Chondrocyte (in vitro differentiated cells): ENCODE measurements at regions not wholly inside any gene's neighbourhood (a gene's known extent, or its start where the extent isn't known, plus 50 kb on each side); places are given as distances from the start of the nearest gene placed in this dataset.

Source experiments
- DNase-seq: peaks from one replicate; pipeline ENCODE4 v3.0.0; 2021; ENCODE audit warnings: mixed read lengths, low spot score
- H3K27ac Mint-ChIP-seq: one replicate; pipeline ENCODE4 v1.8.0; 2021; ENCODE audit warnings: mild to moderate bottlenecking, moderate library complexity, mixed read lengths; ENCODE audit not compliant: unreplicated experiment
- H3K27me3 Mint-ChIP-seq: 2 replicates; pipeline ENCODE4 v1.8.0; 2021; ENCODE audit warnings: low read depth, mixed read lengths
- H3K36me3 Mint-ChIP-seq: 2 replicates; pipeline ENCODE4 v1.8.0; 2021; ENCODE audit warnings: low read depth, mixed read lengths
- H3K4me1 Mint-ChIP-seq: 2 replicates; pipeline ENCODE4 v1.8.0; 2021; ENCODE audit warnings: low read depth, mild to moderate bottlenecking, mixed read lengths
- H3K4me3 Mint-ChIP-seq: one replicate; pipeline ENCODE4 v1.8.0; 2021; ENCODE audit warnings: mild to moderate bottlenecking, moderate library complexity, mixed read lengths; ENCODE audit not compliant: unreplicated experiment
- H3K9me3 Mint-ChIP-seq: 2 replicates; pipeline ENCODE4 v1.8.0; 2021; ENCODE audit warnings: low read depth, mixed read lengths
- CTCF ChIP-seq: fragments of 200-600 bp; sonication (generic); IDR thresholded peaks from 2 replicates; pipeline ENCODE4 v1.5.0; 2021; ENCODE audit warnings: antibody characterized with exemption, mild to moderate bottlenecking, moderate library complexity

GRCh38 chr20:48047447-48047846, 262.2 kb upstream of the SULF2 start:
- Mint-ChIP-seq H3K4me3 (no peak overlapping the region), H3K27ac (no peak overlapping the region), H3K4me1 (peaks cover 17% of the 10 kb centered on the region), H3K36me3 (no peaks in the 10 kb centered on the region), H3K9me3 (peaks cover 9% of the 10 kb centered on the region), H3K27me3 (peaks cover 11% of the 10 kb centered on the region)
- no peak for DNase-seq
- no peak for TF ChIP-seq CTCF

GRCh38 chr20:48042628-48043027, 257.3 kb upstream of the SULF2 start:
- H3K27ac Mint-ChIP-seq, result no peak overlapping the region
- no peaks in the 10 kb centered on the region for H3K4me1 Mint-ChIP-seq
- H3K36me3 Mint-ChIP-seq, result no peaks in the 10 kb centered on the region
- no peak overlapping the region for H3K4me3 Mint-ChIP-seq
- H3K27me3 Mint-ChIP-seq, result peaks cover 12% of the 10 kb centered on the region
- H3K9me3 Mint-ChIP-seq, result peaks cover 4% of the 10 kb centered on the region
- no peak for TF ChIP-seq CTCF
- DNase-seq, result no peak

- no peak overlapping the region for H3K27ac Mint-ChIP-seq
- peaks cover 18% of the 10 kb centered on the region for H3K27me3 Mint-ChIP-seq
- no peaks in the 10 kb centered on the region for H3K4me1 Mint-ChIP-seq
- no peak for TF ChIP-seq CTCF
- DNase-seq, result no peak
- H3K36me3 Mint-ChIP-seq, result no peaks in the 10 kb centered on the region
- H3K9me3 Mint-ChIP-seq, result peaks cover 4% of the 10 kb centered on the region
- H3K4me3 Mint-ChIP-seq, result no peak overlapping the region
Observed at GRCh38 chr20:48041078-48041780, 255.9 kb upstream of the SULF2 start.

GRCh38 chr20:48040491-48040890, 255.2 kb upstream of the SULF2 start:
- no peak for DNase-seq
- Mint-ChIP-seq H3K4me1 (no peaks in the 10 kb centered on the region), H3K27me3 (peaks cover 12% of the 10 kb centered on the region), H3K4me3 (no peak overlapping the region), H3K36me3 (no peaks in the 10 kb centered on the region), H3K9me3 (peaks cover 4% of the 10 kb centered on the region), H3K27ac (no peak overlapping the region)
- no peak for TF ChIP-seq CTCF

GRCh38 chr20:48040051-48040450, 254.8 kb upstream of the SULF2 start:
- H3K4me1 Mint-ChIP-seq, result no peaks in the 10 kb centered on the region
- peaks cover 4% of the 10 kb centered on the region for H3K9me3 Mint-ChIP-seq
- peaks cover 12% of the 10 kb centered on the region for H3K27me3 Mint-ChIP-seq
- no peak for TF ChIP-seq CTCF
- H3K36me3 Mint-ChIP-seq, result no peaks in the 10 kb centered on the region
- no peak overlapping the region for H3K27ac Mint-ChIP-seq
- H3K4me3 Mint-ChIP-seq, result no peak overlapping the region
- no peak for DNase-seq
